HepG2 (cell line): ENCODE measurements at regions not wholly inside any gene's neighbourhood (a gene's known extent, or its start where the extent isn't known, plus 50 kb on each side); places are given as distances from the start of the nearest gene placed in this dataset.

ENCODE experiments used
- ATAC-seq: fragments of 200-7000 bp; cut with Tn5 transposase; 3 replicates; pipeline ENCODE4 v1.9.1; 2020; ENCODE audit warnings: mild to moderate bottlenecking, moderate library complexity
- BruUV-seq: library from RNA; stranded (reverse); fragments of 400-500 nt; replicated peaks from 2 replicates; lab custom pipeline; 2021; lab: Mats Ljungman, UMichigan
- CTCF ChIA-PET: fragments of 300-600 bp; formaldehyde crosslinking; extraction: SDS; loops from one replicate; lab custom pipeline; 2021; ENCODE audit warnings: low total read pairs, inconsistent platforms, low intra/inter-chr PET ratio; lab: Yijun Ruan, JAX
- POLR2A ChIA-PET: fragments of 350-600 bp; sonication (Branson Sonifier 250); formaldehyde crosslinking; loops from one replicate; lab custom pipeline; 2020; ENCODE audit warnings: antibody characterized with exemption, inconsistent platforms; lab: Yijun Ruan, JAX
- DNase-seq: peaks from one replicate; pipeline ENCODE4 v3.0.0-alpha.2; 2015; ENCODE audit warnings: low spot score
- FAIRE-seq: peaks from 3 replicates; lab custom pipeline; 2011; peaks lifted over from hg19 to GRCh38; lab: Jason Lieb, UNC
- H2AFZ ChIP-seq: one replicate; pipeline ENCODE4 v1.6.1; 2011; ENCODE audit warnings: low read length, inconsistent platforms
- H3K27ac ChIP-seq: fragments of 300-600 bp; 3 replicates; pipeline ENCODE4 v1.8.0; 2011; ENCODE audit warnings: mixed run types, mild to moderate bottlenecking, mixed read lengths, low read length, inconsistent platforms; ENCODE audit not compliant: insufficient read depth; ENCODE audit errors: extremely low read length
- H3K27me3 ChIP-seq, 2 experiments: fragments of 200-600 bp in 1 of 2; 2 replicates in 1 of 2; 3 replicates in 1 of 2; pipeline versions ENCODE4 v1.6.0 to v1.8.0; 2011; ENCODE audit warnings: low read length in 2 of 2, mild to moderate bottlenecking in 2 of 2, moderate library complexity in 2 of 2, inconsistent platforms in 1 of 2; ENCODE audit not compliant: insufficient read depth in 2 of 2, control insufficient read depth in 1 of 2
- H3K36me3 ChIP-seq, 2 experiments: fragments of 200-600 bp in 1 of 2; replicated peaks in 1 of 2; 2 replicates in 1 of 2; 3 replicates in 1 of 2; pipeline versions ENCODE4 v1.5.1 to v1.8.0; 2011; ENCODE audit warnings: low read length in 2 of 2, inconsistent platforms in 1 of 2; ENCODE audit not compliant: insufficient read depth in 2 of 2, control insufficient read depth in 1 of 2
- H3K4me1 ChIP-seq: 2 replicates; pipeline ENCODE4 v1.5.1; 2012; ENCODE audit warnings: low read length, inconsistent platforms; ENCODE audit not compliant: insufficient read depth
- H3K4me2 ChIP-seq: 2 replicates; pipeline ENCODE4 v1.6.0; 2011; ENCODE audit warnings: low read depth, low read length, inconsistent platforms
- H3K4me3 ChIP-seq, 3 experiments: fragments of 200-600 bp in 1 of 3; sonication (generic), shearing (Covaris generic) in 1 of 3; replicated peaks in 1 of 3; 2 replicates each; pipeline ENCODE4 v1.5.1; 2011 to 2016; ENCODE audit warnings: low read length in 3 of 3, inconsistent platforms in 2 of 3, low read depth in 2 of 3, mild to moderate bottlenecking in 2 of 3, control low read depth in 1 of 3, mixed read lengths in 1 of 3; ENCODE audit not compliant: insufficient read depth in 1 of 3
- H3K79me2 ChIP-seq: one replicate; pipeline ENCODE4 v1.6.1; 2011; ENCODE audit warnings: low read length, inconsistent platforms; ENCODE audit not compliant: insufficient read depth
- H3K9ac ChIP-seq: 2 replicates; pipeline ENCODE4 v1.6.0; 2011; ENCODE audit warnings: mild to moderate bottlenecking, low read depth, low read length, inconsistent platforms; ENCODE audit not compliant: insufficient read depth
- H3K9me3 ChIP-seq: 2 replicates; pipeline ENCODE4 v1.5.1; 2012; ENCODE audit warnings: mild to moderate bottlenecking, low read length
- H4K20me1 ChIP-seq: 2 replicates; pipeline ENCODE4 v1.6.0; 2011; ENCODE audit warnings: inconsistent platforms, mild to moderate bottlenecking, low read length, moderate library complexity; ENCODE audit not compliant: insufficient read depth
- DRAP1 ChIP-seq: IDR thresholded peaks from 2 replicates; pipeline ENCODE4 v1.6.1; 2016; ENCODE audit warnings: missing genetic modification reagents, missing compliant biosample characterization
- MAFG ChIP-seq: sonication (generic); formaldehyde crosslinking; IDR thresholded peaks from 2 replicates; pipeline ENCODE4 v1.5.1; 2020; ENCODE audit warnings: mild to moderate bottlenecking, missing genetic modification reagents
- NFYB ChIP-seq: sonication (generic); formaldehyde crosslinking; IDR thresholded peaks from 2 replicates; pipeline ENCODE4 v1.4.0; 2020; ENCODE audit warnings: missing genetic modification reagents
- TP53 ChIP-seq: sonication (generic); formaldehyde crosslinking; conservative IDR thresholded peaks from 2 replicates; pipeline ENCODE4 v1.4.0; 2020; ENCODE audit warnings: missing genetic modification reagents
- ZBTB10 ChIP-seq: sonication (generic); formaldehyde crosslinking; IDR thresholded peaks from 2 replicates; pipeline ENCODE4 v1.4.0; 2020; ENCODE audit warnings: missing genetic modification reagents, borderline replicate concordance
- ZNF205 ChIP-seq: IDR thresholded peaks from 2 replicates; pipeline ENCODE4 v1.6.1; 2018; ENCODE audit warnings: missing biosample characterization, missing genetic modification reagents
- ZNF598 ChIP-seq: sonication (generic); formaldehyde crosslinking; IDR thresholded peaks from 2 replicates; pipeline ENCODE4 v1.5.1; 2020; ENCODE audit warnings: mild to moderate bottlenecking, missing genetic modification reagents, borderline replicate concordance
- WGBS: methylation state at CpG from one replicate; pipeline ENCODE4 v1.1.6; 2017; ENCODE audit warnings: low lambda C conversion rate; 5-methylcytosine and 5-hydroxymethylcytosine counted together
- in situ Hi-C: cut with HindIII; loops from 2 replicates; pipeline ENCODE4 v1.10.0; 2017; ENCODE audit warnings: low pct_unique_long_range_greater_than_20kb; ENCODE audit not compliant: extremely low pct_ligation_motif_present
- intact Hi-C: fragments of 100-400 bp; cut with micrococcal nuclease; formaldehyde crosslinking; loops from one replicate; pipeline ENCODE4 v1.10.0; 2022; ENCODE audit not compliant: unreplicated experiment
- TF ChIP-seq, protein P1 (sequence below), 2 experiments: sonication (generic) in 1 of 2; formaldehyde crosslinking in 1 of 2; IDR thresholded peaks; 2 replicates each; pipeline versions ENCODE4 v1.4.0 to v1.6.1; 2016 to 2020; ENCODE audit warnings: borderline replicate concordance in 1 of 2, low read depth in 1 of 2, mild to moderate bottlenecking in 1 of 2, missing genetic modification reagents in 1 of 2

- TF ChIP-seq DRAP1 (CRISPR knock-in tag) (no peak), ZNF598 (no peak), MAFG (CRISPR knock-in tag) (no peak)
These were observed 139.1 kb downstream of the TLE3 start (continued) for GRCh38 chr15:69958496-69959084.

- no peak overlapping the region for H3K4me2 ChIP-seq
- H3K4me3 ChIP-seq = no peak overlapping the region
- H3K27ac ChIP-seq = no peak overlapping the region
- POLR2A ChIA-PET = no interaction called here
- in situ Hi-C loops (no loop called here), intact Hi-C loops (no loop called here)
- H3K27me3 ChIP-seq = peaks cover 0 to 7% of the 10 kb centered on the region in 2 experiments; a peak in 1 of 5 replicates
- no peaks in the 10 kb centered on the region for H3K79me2 ChIP-seq
- CTCF ChIA-PET = no interaction called here
- WGBS = 5% methylated on average over 1 of the region's 1 CpG
- FAIRE-seq (no peak), ATAC-seq (no peak), DNase-seq (no peak)
- no TSS peak for BruUV-seq
- peaks cover 4% of the 10 kb centered on the region; the same call in 1 of the 2 replicates for H4K20me1 ChIP-seq
- H2AFZ ChIP-seq = no peak overlapping the region
- TF ChIP-seq TP53 (CRISPR knock-in tag) (no peak), NFYB (no peak), ZBTB10 (CRISPR knock-in tag) (no peak), ZNF205 (no peak)
- TF ChIP-seq, protein P1, sequence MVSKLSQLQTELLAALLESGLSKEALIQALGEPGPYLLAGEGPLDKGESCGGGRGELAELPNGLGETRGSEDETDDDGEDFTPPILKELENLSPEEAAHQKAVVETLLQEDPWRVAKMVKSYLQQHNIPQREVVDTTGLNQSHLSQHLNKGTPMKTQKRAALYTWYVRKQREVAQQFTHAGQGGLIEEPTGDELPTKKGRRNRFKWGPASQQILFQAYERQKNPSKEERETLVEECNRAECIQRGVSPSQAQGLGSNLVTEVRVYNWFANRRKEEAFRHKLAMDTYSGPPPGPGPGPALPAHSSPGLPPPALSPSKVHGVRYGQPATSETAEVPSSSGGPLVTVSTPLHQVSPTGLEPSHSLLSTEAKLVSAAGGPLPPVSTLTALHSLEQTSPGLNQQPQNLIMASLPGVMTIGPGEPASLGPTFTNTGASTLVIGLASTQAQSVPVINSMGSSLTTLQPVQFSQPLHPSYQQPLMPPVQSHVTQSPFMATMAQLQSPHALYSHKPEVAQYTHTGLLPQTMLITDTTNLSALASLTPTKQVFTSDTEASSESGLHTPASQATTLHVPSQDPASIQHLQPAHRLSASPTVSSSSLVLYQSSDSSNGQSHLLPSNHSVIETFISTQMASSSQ (IDR thresholded peaks at IDR 0.05; ENCODE audit: low read depth) = no peak
- TF ChIP-seq, protein P1 (CRISPR knock-in tag; IDR thresholded peaks at IDR 0.05; ENCODE audit: borderline replicate concordance) = no peak
- no peaks in the 10 kb centered on the region for H3K36me3 ChIP-seq
- no peaks in the 10 kb centered on the region for H3K9me3 ChIP-seq
- no peak overlapping the region for H3K9ac ChIP-seq
- no peaks in the 10 kb centered on the region for H3K4me1 ChIP-seq
These were observed 135.2 kb downstream of the TLE3 start for GRCh38 chr15:69962561-69962960.
